ENCODE measurements at regions not wholly inside any gene's neighbourhood (a gene's known extent, or its start where the extent isn't known, plus 50 kb on each side); places are given as distances from the start of the nearest gene placed in this dataset.

- TF ChIP-seq CTCF (IDR thresholded peaks at IDR 0.05; ENCODE audit: low read length) (no peak), EZH2 (optimal IDR thresholded peaks at IDR 0.05; ENCODE audit: low read depth, low read length) (no peak)
Observed at GRCh38 chr13:72313546-72313945, 413.9 kb downstream of the MZT1 start.
